ENCODE measurements at regions not wholly inside any gene's neighbourhood (a gene's known extent, or its start where the extent isn't known, plus 50 kb on each side); places are given as distances from the start of the nearest gene placed in this dataset.

DNA sequence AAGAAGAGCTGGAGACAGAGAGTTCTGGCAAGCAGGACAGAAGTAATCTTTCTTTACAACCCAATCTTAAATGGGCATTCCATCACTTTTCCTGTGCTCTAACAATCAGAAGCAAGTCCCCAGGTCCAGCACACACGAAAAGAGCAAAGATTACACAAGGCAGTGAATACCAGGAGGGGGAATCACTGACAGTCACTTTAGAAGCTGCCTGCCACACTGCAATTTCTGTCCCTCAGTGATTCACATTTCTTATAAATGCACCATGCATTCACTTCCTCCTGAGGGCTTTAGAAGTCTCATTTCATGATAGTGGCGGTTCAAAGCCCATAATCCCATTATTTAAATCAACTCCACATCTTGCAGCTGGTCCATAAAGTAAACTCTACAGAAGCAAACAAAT is 362.5 kb downstream of the POM121L12 start:
- TF ChIP-seq, protein P1, sequence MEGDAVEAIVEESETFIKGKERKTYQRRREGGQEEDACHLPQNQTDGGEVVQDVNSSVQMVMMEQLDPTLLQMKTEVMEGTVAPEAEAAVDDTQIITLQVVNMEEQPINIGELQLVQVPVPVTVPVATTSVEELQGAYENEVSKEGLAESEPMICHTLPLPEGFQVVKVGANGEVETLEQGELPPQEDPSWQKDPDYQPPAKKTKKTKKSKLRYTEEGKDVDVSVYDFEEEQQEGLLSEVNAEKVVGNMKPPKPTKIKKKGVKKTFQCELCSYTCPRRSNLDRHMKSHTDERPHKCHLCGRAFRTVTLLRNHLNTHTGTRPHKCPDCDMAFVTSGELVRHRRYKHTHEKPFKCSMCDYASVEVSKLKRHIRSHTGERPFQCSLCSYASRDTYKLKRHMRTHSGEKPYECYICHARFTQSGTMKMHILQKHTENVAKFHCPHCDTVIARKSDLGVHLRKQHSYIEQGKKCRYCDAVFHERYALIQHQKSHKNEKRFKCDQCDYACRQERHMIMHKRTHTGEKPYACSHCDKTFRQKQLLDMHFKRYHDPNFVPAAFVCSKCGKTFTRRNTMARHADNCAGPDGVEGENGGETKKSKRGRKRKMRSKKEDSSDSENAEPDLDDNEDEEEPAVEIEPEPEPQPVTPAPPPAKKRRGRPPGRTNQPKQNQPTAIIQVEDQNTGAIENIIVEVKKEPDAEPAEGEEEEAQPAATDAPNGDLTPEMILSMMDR (IDR thresholded peaks at IDR 0.05), result no peak
- no peak for TF ChIP-seq POLR2A (IDR thresholded peaks at IDR 0.05)
